SHP77 treated with DMSO at 0.1 percent for 48 hours (cell line): ENCODE measurements at regions not wholly inside any gene's neighbourhood (a gene's known extent, or its start where the extent isn't known, plus 50 kb on each side); places are given as distances from the start of the nearest gene placed in this dataset.
"Not testable (repeated sequence)": the region's sequence is repeated elsewhere in the genome, so short reads cannot be mapped to it uniquely, and the experiment has no call there.

Source experiments
- DNase-seq: peaks from one replicate; lab custom pipeline; 2025; lab: John Stamatoyannopoulos, UW

- DNase-seq, result no peak
These were observed 216.8 kb downstream of the FBXO8 start for GRCh38 chr4:174066611-174067205.

GRCh38 chr4:174062831-174063230 lies 220.6 kb downstream of the FBXO8 start:
- no peak for DNase-seq

GRCh38 chr4:174061026-174061425 lies 222.4 kb downstream of the FBXO8 start:
- no peak for DNase-seq

GRCh38 chr4:174058846-174059245 lies 224.6 kb downstream of the FBXO8 start:
- DNase-seq, result no peak

GRCh38 chr4:174056959-174057358 lies 226.5 kb downstream of the FBXO8 start:
- DNase-seq, result no peak

- no peak for DNase-seq
These were observed 228.1 kb downstream of the FBXO8 start for GRCh38 chr4:174055344-174055743.

- DNase-seq, result no peak
These were observed 229.6 kb downstream of the FBXO8 start for GRCh38 chr4:174053895-174054294.

- DNase-seq, result no peak
These were observed 236.1 kb downstream of the FBXO8 start for GRCh38 chr4:174047363-174047762.

- DNase-seq, result not testable (repeated sequence)
These were observed 237.6 kb downstream of the FBXO8 start for GRCh38 chr4:174045829-174046228.

- no peak for DNase-seq
These were observed 238.1 kb downstream of the FBXO8 start for GRCh38 chr4:174045381-174045780.

- DNase-seq, result no peak
These were observed 241.8 kb downstream of the FBXO8 start for GRCh38 chr4:174041555-174042105.

- no peak for DNase-seq
These were observed 243.2 kb downstream of the FBXO8 start for GRCh38 chr4:174040287-174040686.

GRCh38 chr4:174038481-174038880 lies 245.0 kb downstream of the FBXO8 start:
- no peak for DNase-seq

- no peak for DNase-seq
These were observed 245.8 kb downstream of the FBXO8 start for GRCh38 chr4:174037631-174038030.

- DNase-seq, result no peak
These were observed 246.4 kb downstream of the FBXO8 start for GRCh38 chr4:174037049-174037448.

- no peak for DNase-seq
These were observed 246.9 kb downstream of the FBXO8 start for GRCh38 chr4:174036576-174036975.

- no peak for DNase-seq
These were observed 247.4 kb downstream of the FBXO8 start for GRCh38 chr4:174036111-174036510.

GRCh38 chr4:174023641-174024040 lies 259.8 kb downstream of the FBXO8 start:
- DNase-seq, result no peak

GRCh38 chr4:174018236-174018635 lies 265.2 kb downstream of the FBXO8 start:
- no peak for DNase-seq

- DNase-seq, result no peak
These were observed 267.2 kb downstream of the FBXO8 start for GRCh38 chr4:174016251-174016650.

- DNase-seq, result no peak
These were observed 270.6 kb downstream of the FBXO8 start for GRCh38 chr4:174012886-174013259.

GRCh38 chr4:174012135-174012885 lies 271.2 kb downstream of the FBXO8 start:
- no peak for DNase-seq

GRCh38 chr4:174010547-174010946 lies 272.9 kb downstream of the FBXO8 start:
- no peak for DNase-seq
